ENCODE measurements at regions not wholly inside any gene's neighbourhood (a gene's known extent, or its start where the extent isn't known, plus 50 kb on each side); places are given as distances from the start of the nearest gene placed in this dataset.

- intact Hi-C loops (cut with micrococcal nuclease), result no loop called here
Measured at GRCh38 chr13:106177146-106177545, 358.3 kb downstream of the EFNB2 start.

GRCh38 chr13:106176117-106176516, 359.3 kb downstream of the EFNB2 start:
- intact Hi-C loops (cut with micrococcal nuclease), result no loop called here

GRCh38 chr13:106173891-106174610, 361.4 kb downstream of the EFNB2 start:
- intact Hi-C loops (cut with micrococcal nuclease), result no loop called here

GRCh38 chr13:106173346-106173745, 362.1 kb downstream of the EFNB2 start:
- intact Hi-C loops (cut with micrococcal nuclease), result no loop called here

GRCh38 chr13:106172176-106172905, 363.1 kb downstream of the EFNB2 start:
- intact Hi-C loops (cut with micrococcal nuclease), result no loop called here

- intact Hi-C loops (cut with micrococcal nuclease), result no loop called here
Measured at GRCh38 chr13:106163426-106163825, 372.0 kb downstream of the EFNB2 start.

GRCh38 chr13:106161146-106161545, 374.3 kb downstream of the EFNB2 start:
- intact Hi-C loops (cut with micrococcal nuclease), result no loop called here

- intact Hi-C loops (cut with micrococcal nuclease), result no loop called here
Measured at GRCh38 chr13:106159295-106160195, 375.9 kb downstream of the EFNB2 start.

GRCh38 chr13:106156468-106156867, 379.0 kb downstream of the EFNB2 start:
- intact Hi-C loops (cut with micrococcal nuclease), result no loop called here

GRCh38 chr13:106155411-106155810, 380.1 kb downstream of the EFNB2 start:
- intact Hi-C loops (cut with micrococcal nuclease), result no loop called here

- intact Hi-C loops (cut with micrococcal nuclease), result no loop called here
Measured at GRCh38 chr13:106153876-106154275, 381.6 kb downstream of the EFNB2 start.

- intact Hi-C loops (cut with micrococcal nuclease), result no loop called here
Measured at GRCh38 chr13:106153041-106153440, 382.4 kb downstream of the EFNB2 start.

- intact Hi-C loops (cut with micrococcal nuclease), result no loop called here
Measured at GRCh38 chr13:106152047-106152446, 383.4 kb downstream of the EFNB2 start.

- intact Hi-C loops (cut with micrococcal nuclease), result no loop called here
Measured at GRCh38 chr13:106151056-106151699, 384.3 kb downstream of the EFNB2 start.

GRCh38 chr13:106145997-106146864, 389.2 kb downstream of the EFNB2 start:
- intact Hi-C loops (cut with micrococcal nuclease), result no loop called here

- intact Hi-C loops (cut with micrococcal nuclease), result no loop called here
Measured at GRCh38 chr13:106145070-106145469, 390.4 kb downstream of the EFNB2 start.

GRCh38 chr13:106143930-106144709, 391.3 kb downstream of the EFNB2 start:
- intact Hi-C loops (cut with micrococcal nuclease), result no loop called here

- intact Hi-C loops (cut with micrococcal nuclease), result no loop called here
Measured at GRCh38 chr13:106143392-106143791, 392.1 kb downstream of the EFNB2 start.

GRCh38 chr13:106140476-106140875, 395.0 kb downstream of the EFNB2 start:
- intact Hi-C loops (cut with micrococcal nuclease), result no loop called here

GRCh38 chr13:106139942-106140341, 395.5 kb downstream of the EFNB2 start:
- intact Hi-C loops (cut with micrococcal nuclease), result no loop called here
